22Rv1 (cell line): ENCODE measurements at regions not wholly inside any gene's neighbourhood (a gene's known extent, or its start where the extent isn't known, plus 50 kb on each side); places are given as distances from the start of the nearest gene placed in this dataset.
"Not testable (repeated sequence)": the region's sequence is repeated elsewhere in the genome, so short reads cannot be mapped to it uniquely, and the experiment has no call there.

Source experiments
- H3K27ac ChIP-seq: fragments of 450-650 bp; 2 replicates; pipeline ENCODE4 v1.5.1; 2017
- ZFX ChIP-seq: fragments of 450-650 bp; IDR thresholded peaks from 2 replicates; pipeline ENCODE4 v1.6.1; 2017; ENCODE audit warnings: antibody characterized with exemption, borderline replicate concordance
- TF ChIP-seq, protein P1 (sequence below): fragments of 450-650 bp; IDR thresholded peaks from 2 replicates; pipeline ENCODE4 v1.5.1; 2017; ENCODE audit warnings: mild to moderate bottlenecking

DNA sequence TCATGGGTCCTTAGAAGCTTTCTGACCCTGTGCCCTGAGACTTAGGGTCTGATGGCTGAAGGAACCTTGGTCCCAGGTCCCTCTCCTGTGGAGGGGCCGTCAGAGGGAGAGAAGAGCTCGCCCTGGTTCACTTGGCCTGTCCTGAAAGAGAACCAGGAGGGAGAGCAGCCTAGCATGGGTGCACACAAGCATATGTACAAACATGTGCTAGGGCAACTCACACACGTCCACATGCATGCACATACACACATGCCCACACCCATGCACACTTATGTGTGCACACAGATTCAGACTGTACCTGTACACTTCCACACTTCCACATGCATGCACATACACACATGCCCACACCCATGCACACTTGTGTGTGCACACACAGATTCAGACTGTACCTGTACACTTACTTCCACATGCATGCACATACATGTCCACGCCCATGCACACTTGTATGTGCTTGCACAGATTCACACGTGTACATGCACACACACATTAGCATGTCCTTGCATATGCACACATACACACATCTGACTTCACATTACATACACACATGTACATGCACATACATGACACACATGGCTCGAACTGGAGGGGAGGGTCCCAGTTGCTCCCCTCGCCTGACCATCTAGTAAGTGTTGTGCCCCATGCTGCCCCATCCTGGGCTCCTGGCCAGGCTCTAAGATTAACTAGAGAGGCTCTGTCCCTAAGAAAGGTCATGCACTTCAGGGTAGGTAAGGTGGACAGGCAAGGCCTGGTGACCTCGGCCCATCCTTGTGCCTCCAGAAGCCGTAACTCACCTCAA, 122.0 kb downstream of the METRNL start:
- no peak for TF ChIP-seq ZFX
- TF ChIP-seq, protein P1, sequence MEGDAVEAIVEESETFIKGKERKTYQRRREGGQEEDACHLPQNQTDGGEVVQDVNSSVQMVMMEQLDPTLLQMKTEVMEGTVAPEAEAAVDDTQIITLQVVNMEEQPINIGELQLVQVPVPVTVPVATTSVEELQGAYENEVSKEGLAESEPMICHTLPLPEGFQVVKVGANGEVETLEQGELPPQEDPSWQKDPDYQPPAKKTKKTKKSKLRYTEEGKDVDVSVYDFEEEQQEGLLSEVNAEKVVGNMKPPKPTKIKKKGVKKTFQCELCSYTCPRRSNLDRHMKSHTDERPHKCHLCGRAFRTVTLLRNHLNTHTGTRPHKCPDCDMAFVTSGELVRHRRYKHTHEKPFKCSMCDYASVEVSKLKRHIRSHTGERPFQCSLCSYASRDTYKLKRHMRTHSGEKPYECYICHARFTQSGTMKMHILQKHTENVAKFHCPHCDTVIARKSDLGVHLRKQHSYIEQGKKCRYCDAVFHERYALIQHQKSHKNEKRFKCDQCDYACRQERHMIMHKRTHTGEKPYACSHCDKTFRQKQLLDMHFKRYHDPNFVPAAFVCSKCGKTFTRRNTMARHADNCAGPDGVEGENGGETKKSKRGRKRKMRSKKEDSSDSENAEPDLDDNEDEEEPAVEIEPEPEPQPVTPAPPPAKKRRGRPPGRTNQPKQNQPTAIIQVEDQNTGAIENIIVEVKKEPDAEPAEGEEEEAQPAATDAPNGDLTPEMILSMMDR: no peak
- no peak overlapping the region for H3K27ac ChIP-seq

GRCh38 chr17:83202002-83203000, 122.9 kb downstream of the METRNL start:
- no peak overlapping the region for H3K27ac ChIP-seq
- TF ChIP-seq, protein P1: no peak
- no peak for TF ChIP-seq ZFX

- H3K27ac ChIP-seq: no peak overlapping the region
- TF ChIP-seq, protein P1: no peak
- no peak for TF ChIP-seq ZFX
These were observed 123.7 kb downstream of the METRNL start for GRCh38 chr17:83203073-83203471.

DNA sequence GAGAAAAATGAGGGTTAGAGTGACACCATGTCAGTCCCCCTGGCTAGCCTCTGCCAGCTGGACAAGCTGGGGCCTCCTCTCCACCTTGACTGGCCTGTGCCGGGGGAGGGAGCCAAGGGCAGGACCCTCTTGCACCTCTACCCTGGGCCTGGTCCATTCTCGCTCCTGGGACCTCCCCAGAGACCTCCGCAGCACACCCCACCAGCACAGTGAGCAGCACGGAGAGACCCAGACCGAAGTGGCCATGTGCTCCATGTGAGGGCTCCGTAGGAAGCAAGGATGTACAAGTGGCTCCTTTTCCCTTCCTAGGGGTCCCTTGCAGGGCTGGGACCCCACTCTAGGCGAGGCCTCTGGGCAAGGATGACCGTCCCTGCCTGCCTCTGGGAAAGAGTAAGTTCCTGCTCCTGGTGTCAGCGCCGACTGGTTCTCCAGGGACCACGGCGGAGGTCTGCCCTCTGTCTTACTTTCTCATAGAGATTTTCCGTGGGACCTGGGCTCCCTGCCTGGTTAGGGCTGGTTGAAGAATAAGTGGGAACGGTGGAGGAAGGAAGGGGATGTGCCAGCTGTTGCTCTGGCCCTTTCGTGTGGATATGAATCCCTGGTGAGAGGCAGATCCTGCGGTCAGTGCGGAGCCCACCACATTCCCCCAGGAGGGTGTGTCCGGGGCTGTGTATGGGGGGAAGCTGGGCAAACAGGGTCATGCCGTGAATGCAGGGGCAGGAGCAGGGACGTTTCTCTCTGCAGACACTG, 124.2 kb downstream of the METRNL start:
- H3K27ac ChIP-seq: no peak overlapping the region
- TF ChIP-seq ZFX: no peak
- TF ChIP-seq, protein P1: no peak

GRCh38 chr17:83204230-83204725, 124.9 kb downstream of the METRNL start:
- H3K27ac ChIP-seq: no peak overlapping the region
- TF ChIP-seq, protein P1: no peak
- TF ChIP-seq ZFX: no peak

DNA sequence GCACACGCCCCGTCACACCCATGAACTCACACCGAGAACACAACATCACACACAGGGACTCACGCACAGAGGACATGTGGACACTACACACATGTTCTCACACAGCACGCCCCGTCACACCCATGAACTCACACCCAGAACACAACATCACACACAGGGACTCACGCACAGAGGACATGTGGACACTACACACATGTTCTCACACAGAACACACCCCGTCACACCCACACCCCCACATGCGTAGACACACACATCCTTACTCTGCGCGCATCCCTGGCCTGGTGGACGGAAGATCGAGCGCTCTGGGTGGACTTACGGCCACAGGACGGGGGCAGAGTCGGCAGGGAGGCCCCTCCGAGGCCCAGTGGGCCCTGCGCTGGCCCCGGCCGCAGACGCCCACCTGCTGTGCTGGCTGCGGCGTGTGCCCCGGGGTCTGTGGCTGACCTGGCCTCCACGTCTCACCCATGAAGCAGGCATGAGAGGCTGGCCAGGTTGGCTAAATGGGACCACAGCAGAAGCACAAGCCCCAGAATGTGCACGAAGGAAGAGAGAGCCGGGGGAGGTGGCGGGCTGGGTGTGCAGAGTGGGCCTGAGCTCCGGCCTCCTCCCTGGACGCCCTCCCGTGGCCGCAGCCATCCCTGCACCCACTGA, 125.5 kb downstream of the METRNL start:
- not testable (repeated sequence) for H3K27ac ChIP-seq
